HG02973 (cell line): ENCODE measurements at regions not wholly inside any gene's neighbourhood (a gene's known extent, or its start where the extent isn't known, plus 50 kb on each side); places are given as distances from the start of the nearest gene placed in this dataset.

ENCODE experiments used
- ATAC-seq: cut with Tn5 transposase; IDR thresholded peaks from one replicate; pipeline ENCODE4 v1.9.1; 2021; ENCODE audit warnings: moderate library complexity; ENCODE audit not compliant: unreplicated experiment

GRCh38 chr9:12613071-12613470 lies 80.1 kb upstream of the TYRP1 start:
- ATAC-seq, result no peak

GRCh38 chr9:12614488-12614887 lies 78.7 kb upstream of the TYRP1 start:
- no peak for ATAC-seq

GRCh38 chr9:12618956-12619355 lies 74.2 kb upstream of the TYRP1 start:
- ATAC-seq, result no peak

GRCh38 chr9:12625844-12626243 lies 67.3 kb upstream of the TYRP1 start:
- ATAC-seq, result no peak

GRCh38 chr9:12627096-12627495 lies 66.1 kb upstream of the TYRP1 start:
- ATAC-seq, result no peak

- no peak for ATAC-seq
These were observed 64.6 kb upstream of the TYRP1 start for GRCh38 chr9:12628546-12628945.

- no peak for ATAC-seq
These were observed 64.1 kb upstream of the TYRP1 start for GRCh38 chr9:12629067-12629466.

GRCh38 chr9:12631866-12632265 lies 61.3 kb upstream of the TYRP1 start:
- ATAC-seq, result no peak

- ATAC-seq, result no peak
These were observed 60.0 kb upstream of the TYRP1 start for GRCh38 chr9:12633016-12633765.

- ATAC-seq, result no peak
These were observed 53.1 kb upstream of the TYRP1 start for GRCh38 chr9:12640016-12640587.

- no peak for ATAC-seq
These were observed 52.1 kb upstream of the TYRP1 start for GRCh38 chr9:12640866-12641636.
